ENCODE measurements at regions not wholly inside any gene's neighbourhood (a gene's known extent, or its start where the extent isn't known, plus 50 kb on each side); places are given as distances from the start of the nearest gene placed in this dataset.

DNA sequence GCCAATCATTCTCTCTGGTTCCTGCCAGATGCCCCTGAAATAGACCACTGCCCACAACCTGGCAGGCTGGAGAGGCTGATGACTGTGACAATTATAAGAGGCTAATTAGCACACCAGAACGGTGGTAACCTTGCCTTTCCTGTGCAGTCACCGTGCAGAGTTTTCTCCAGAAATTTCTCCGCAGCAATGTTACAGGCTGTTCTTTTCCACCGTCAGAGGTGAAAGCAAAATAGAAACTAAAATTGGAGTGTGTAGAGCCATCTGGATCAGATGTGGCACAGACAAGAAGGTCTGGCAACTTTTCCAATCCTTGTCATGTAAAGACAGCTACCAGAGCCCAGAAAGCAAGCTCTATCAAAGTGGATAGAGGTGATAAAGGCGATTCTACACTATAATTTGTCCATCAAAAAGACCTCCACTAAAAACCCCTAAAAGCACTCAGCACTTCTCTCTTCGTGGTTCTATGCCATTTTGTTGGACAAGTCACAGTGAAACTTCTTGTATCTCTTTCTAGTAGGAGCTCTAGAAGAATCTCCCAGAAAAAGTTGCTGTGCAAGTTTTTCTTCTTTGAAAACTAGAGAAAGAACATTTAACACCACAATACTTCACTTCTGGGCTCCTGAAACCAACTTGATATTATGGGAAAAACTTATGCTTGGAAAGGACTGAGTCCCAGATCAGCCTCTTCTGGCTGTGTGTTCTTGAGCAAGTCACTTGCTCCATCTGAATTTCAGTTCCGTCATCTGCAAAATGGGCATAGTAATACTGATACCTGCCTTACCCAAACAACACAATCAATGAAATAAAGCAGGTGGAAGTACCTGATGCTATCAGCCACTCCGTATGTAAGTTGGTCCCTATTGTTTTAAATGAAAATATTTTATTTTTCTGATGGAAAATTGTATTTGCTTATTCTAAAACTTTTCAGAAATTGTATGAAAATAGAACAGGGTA lies 295.6 kb upstream of the DLGAP1 start:
- TF ChIP-seq EZH2 (IDR thresholded peaks at IDR 0.05; ENCODE audit: borderline replicate concordance, low read length): no peak
- TF ChIP-seq, protein P1, sequence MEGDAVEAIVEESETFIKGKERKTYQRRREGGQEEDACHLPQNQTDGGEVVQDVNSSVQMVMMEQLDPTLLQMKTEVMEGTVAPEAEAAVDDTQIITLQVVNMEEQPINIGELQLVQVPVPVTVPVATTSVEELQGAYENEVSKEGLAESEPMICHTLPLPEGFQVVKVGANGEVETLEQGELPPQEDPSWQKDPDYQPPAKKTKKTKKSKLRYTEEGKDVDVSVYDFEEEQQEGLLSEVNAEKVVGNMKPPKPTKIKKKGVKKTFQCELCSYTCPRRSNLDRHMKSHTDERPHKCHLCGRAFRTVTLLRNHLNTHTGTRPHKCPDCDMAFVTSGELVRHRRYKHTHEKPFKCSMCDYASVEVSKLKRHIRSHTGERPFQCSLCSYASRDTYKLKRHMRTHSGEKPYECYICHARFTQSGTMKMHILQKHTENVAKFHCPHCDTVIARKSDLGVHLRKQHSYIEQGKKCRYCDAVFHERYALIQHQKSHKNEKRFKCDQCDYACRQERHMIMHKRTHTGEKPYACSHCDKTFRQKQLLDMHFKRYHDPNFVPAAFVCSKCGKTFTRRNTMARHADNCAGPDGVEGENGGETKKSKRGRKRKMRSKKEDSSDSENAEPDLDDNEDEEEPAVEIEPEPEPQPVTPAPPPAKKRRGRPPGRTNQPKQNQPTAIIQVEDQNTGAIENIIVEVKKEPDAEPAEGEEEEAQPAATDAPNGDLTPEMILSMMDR (IDR thresholded peaks at IDR 0.05; ENCODE audit: low read length): no peak
